OCI-LY1 (cell line): ENCODE measurements at regions not wholly inside any gene's neighbourhood (a gene's known extent, or its start where the extent isn't known, plus 50 kb on each side); places are given as distances from the start of the nearest gene placed in this dataset.

Experiments used
- EZH2 ChIP-seq: fragments of 200-600 bp; sonication (generic), shearing (Covaris generic); IDR thresholded peaks from 2 replicates; pipeline ENCODE4 v1.8.0; 2017; ENCODE audit warnings: borderline replicate concordance, mixed run types, mild to moderate bottlenecking, antibody characterized with exemption, low read length, moderate library complexity, mixed read lengths
- TF ChIP-seq, protein P1 (sequence below): fragments of 200-600 bp; sonication (generic), shearing (Covaris generic); IDR thresholded peaks from 2 replicates; pipeline ENCODE4 v1.5.1; 2017; ENCODE audit warnings: mild to moderate bottlenecking, antibody characterized with exemption, low read length, moderate library complexity, mixed read lengths

DNA sequence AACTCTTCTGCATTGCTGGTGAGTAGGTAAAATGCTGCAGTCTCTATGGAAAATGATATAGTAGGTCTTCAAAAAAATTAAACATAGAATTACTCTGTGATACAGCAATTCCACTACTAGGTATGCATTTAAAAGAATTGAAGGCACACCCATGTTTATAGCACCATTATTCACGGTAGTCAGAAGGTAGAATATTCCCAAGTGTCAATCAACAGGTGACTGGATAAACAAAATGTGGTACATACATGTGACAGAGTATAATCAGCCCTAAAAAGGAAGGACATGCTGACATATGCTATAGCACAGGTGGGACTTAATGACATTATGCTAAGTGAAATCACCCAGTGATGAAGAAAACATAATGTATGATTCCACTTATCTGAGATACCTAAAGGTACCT is 123.3 kb downstream of the CCER1 start:
- TF ChIP-seq, protein P1, sequence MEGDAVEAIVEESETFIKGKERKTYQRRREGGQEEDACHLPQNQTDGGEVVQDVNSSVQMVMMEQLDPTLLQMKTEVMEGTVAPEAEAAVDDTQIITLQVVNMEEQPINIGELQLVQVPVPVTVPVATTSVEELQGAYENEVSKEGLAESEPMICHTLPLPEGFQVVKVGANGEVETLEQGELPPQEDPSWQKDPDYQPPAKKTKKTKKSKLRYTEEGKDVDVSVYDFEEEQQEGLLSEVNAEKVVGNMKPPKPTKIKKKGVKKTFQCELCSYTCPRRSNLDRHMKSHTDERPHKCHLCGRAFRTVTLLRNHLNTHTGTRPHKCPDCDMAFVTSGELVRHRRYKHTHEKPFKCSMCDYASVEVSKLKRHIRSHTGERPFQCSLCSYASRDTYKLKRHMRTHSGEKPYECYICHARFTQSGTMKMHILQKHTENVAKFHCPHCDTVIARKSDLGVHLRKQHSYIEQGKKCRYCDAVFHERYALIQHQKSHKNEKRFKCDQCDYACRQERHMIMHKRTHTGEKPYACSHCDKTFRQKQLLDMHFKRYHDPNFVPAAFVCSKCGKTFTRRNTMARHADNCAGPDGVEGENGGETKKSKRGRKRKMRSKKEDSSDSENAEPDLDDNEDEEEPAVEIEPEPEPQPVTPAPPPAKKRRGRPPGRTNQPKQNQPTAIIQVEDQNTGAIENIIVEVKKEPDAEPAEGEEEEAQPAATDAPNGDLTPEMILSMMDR: no peak
- TF ChIP-seq EZH2: no peak
